ENCODE measurements at regions not wholly inside any gene's neighbourhood (a gene's known extent, or its start where the extent isn't known, plus 50 kb on each side); places are given as distances from the start of the nearest gene placed in this dataset.

GRCh38 chr10:108055506-108055905 lies 891.0 kb upstream of the SORCS1 start:
- TF ChIP-seq CTCF (IDR thresholded peaks at IDR 0.05; ENCODE audit: control extremely low read depth in 1 of 3, insufficient read depth in 1 of 3, low read depth in 1 of 3, low read length in 3 of 3), result no peak
- TF ChIP-seq CEBPB (IDR thresholded peaks at IDR 0.05; ENCODE audit: low read depth, low read length), result no peak
- no peak for TF ChIP-seq HDAC2 (IDR thresholded peaks at IDR 0.05; ENCODE audit: borderline replicate concordance in 1 of 2, low read depth in 2 of 2, low read length in 2 of 2)
- TF ChIP-seq SIRT6 (IDR thresholded peaks at IDR 0.05; ENCODE audit: low read length), result no peak
- no peak for TF ChIP-seq SIX5 (IDR thresholded peaks at IDR 0.05; ENCODE audit: low read depth, low read length)
- no peak for TF ChIP-seq POLR2A (IDR thresholded peaks at IDR 0.05; ENCODE audit: control extremely low read depth in 1 of 2, low read depth in 2 of 2, low read length in 2 of 2)
- TF ChIP-seq MAX (IDR thresholded peaks at IDR 0.05), result no peak
- TF ChIP-seq TCF12 (IDR thresholded peaks at IDR 0.05; ENCODE audit: low read depth, low read length), result no peak
- TF ChIP-seq POLR2AphosphoS5 (IDR thresholded peaks at IDR 0.05; ENCODE audit: low read depth, low read length), result no peak
- no peak for TF ChIP-seq EZH2 (IDR thresholded peaks at IDR 0.05; ENCODE audit: low read depth, low read length, severe bottlenecking)
